ENCODE measurements at regions not wholly inside any gene's neighbourhood (a gene's known extent, or its start where the extent isn't known, plus 50 kb on each side); places are given as distances from the start of the nearest gene placed in this dataset.
"Not testable (repeated sequence)": the region's sequence is repeated elsewhere in the genome, so short reads cannot be mapped to it uniquely, and the experiment has no call there.

- not testable (repeated sequence) for H3K4me1 Mint-ChIP-seq; H3K27me3 Mint-ChIP-seq (ENCODE audit: low read depth in 3 of 3); H3K36me3 Mint-ChIP-seq; DNase-seq; H3K27ac Mint-ChIP-seq; H3K4me3 Mint-ChIP-seq
- peaks cover 0 to 42% (median 13%) of the 10 kb centered on the region in 6 donors for H3K9me3 Mint-ChIP-seq
Measured at GRCh38 chr20:29604163-29604562, 1653.3 kb upstream of the DEFB115 start.

GRCh38 chr20:29606171-29606570, 1651.3 kb upstream of the DEFB115 start:
- H3K36me3 Mint-ChIP-seq; H3K27me3 Mint-ChIP-seq (ENCODE audit: low read depth in 3 of 3); DNase-seq; H3K27ac Mint-ChIP-seq; H3K4me3 Mint-ChIP-seq; H3K4me1 Mint-ChIP-seq: not testable (repeated sequence)
- H3K9me3 Mint-ChIP-seq, result peaks cover 0 to 40% (median 11%) of the 10 kb centered on the region in 6 donors

- H3K27me3 Mint-ChIP-seq (ENCODE audit: low read depth in 3 of 3); H3K4me3 Mint-ChIP-seq; DNase-seq; H3K36me3 Mint-ChIP-seq; H3K4me1 Mint-ChIP-seq; H3K27ac Mint-ChIP-seq: not testable (repeated sequence)
- peaks cover 4 to 60% (median 41%) of the 10 kb centered on the region in 6 donors for H3K9me3 Mint-ChIP-seq
Measured at GRCh38 chr20:29629395-29629794, 1628.1 kb upstream of the DEFB115 start.
